Erythroblast (primary cell): ENCODE measurements at regions not wholly inside any gene's neighbourhood (a gene's known extent, or its start where the extent isn't known, plus 50 kb on each side); places are given as distances from the start of the nearest gene placed in this dataset.
A peak's percentile ranks its signal among the peaks of the same experiment; 100 is the strongest.

ENCODE experiments used
- DNase-seq, 2 experiments: peaks; one replicate each; lab custom pipeline; 2025; lab: John Stamatoyannopoulos, UW
- GATA1 ChIP-seq: IDR thresholded peaks from 2 replicates; pipeline ENCODE4 v1.6.1; 2011; ENCODE audit warnings: low read depth, mild to moderate bottlenecking, control low read depth, low read length, moderate library complexity
- POLR2A ChIP-seq: IDR thresholded peaks from 2 replicates; pipeline ENCODE4 v1.6.1; 2011; ENCODE audit warnings: mild to moderate bottlenecking, low read length

DNA sequence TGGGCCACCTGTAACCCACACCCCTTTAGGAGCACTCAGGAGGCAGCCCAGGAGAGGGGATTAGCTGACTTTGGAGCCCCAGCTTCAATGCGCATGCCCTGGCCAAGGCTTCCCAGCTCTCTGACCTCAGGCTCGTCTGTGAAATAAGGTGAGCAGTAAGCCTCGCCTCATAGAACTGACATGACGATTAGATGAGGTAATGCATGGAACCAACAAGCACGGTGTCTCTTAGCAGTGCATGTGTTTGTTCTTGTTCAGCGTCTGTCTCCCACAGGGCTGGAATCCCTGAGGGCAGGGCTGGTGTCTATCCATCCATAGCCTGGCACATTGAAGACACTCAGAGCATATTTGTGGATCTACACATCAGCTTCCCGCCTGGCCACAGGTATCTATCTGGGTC, 415.4 kb downstream of the MN1 start:
- no peak for TF ChIP-seq GATA1
- TF ChIP-seq POLR2A: no peak
- no peak for DNase-seq

DNA sequence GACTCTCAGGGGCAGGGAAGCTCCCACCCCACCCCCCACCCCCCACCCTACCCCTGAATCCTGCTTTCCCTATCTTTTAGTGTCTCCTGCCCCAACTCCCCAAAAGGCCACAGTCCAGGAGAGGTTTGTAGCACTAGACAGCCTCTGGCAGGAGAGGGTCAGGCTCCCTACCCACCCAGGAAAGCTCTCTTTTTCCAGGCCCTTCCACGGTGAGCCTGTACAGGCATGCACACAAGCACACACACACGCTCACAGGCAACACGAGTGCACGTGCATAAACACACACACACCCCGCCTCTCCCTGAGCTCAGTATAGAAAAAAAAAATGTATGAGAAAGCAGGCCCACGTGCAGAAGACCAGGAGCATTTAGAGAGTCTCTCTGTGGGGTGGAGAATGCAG, 414.0 kb downstream of the MN1 start:
- DNase-seq: no peak
- TF ChIP-seq POLR2A (no peak), GATA1 (no peak)

DNA sequence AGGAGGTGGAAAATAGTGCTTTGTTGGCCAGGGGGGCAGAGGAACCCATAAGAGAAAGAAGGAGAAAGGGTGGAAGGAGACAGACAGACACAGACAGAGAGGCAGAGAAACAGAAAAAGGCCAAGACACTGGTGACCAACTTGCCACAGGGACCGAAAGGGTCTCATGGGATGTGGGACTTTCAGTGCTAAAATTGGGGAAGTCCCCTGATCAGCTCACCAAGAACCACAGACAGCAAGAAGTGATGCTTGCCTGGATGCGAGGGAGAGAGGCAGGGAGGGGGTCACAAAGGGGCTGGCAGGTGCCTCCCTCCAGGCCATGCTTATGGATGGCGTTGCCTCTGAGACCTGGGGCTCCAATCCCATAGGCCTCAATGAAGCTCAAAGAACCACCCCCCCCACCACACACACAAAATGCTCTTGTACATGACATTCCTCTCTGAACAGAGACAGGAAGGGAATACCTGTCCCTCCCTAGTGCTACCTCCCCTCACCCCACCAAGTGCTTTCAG, 413.4 kb downstream of the MN1 start:
- no peak for TF ChIP-seq POLR2A
- no peak for TF ChIP-seq GATA1

DNA sequence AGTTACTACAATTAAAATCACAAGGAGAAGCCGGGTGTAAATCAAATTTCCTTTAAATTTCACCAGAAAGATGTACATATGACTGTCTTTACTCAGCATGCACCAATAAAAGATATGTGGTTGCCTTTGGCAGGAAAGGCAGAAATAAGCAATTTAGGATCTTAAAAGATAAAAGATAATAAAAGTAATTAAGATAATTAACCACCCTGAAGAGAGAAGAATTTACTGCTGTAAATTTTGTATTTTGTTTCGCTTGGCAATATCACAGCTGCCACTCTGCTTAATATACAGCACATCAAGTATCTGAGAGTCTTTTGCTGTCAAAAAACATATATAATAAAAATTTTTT, 411.9 kb downstream of the MN1 start:
- TF ChIP-seq GATA1: no peak
- TF ChIP-seq POLR2A: no peak
- DNase-seq: no peak

More for the DNA sequence above, 413.4 kb downstream of the MN1 start:
- DNase-seq: no peak

DNA sequence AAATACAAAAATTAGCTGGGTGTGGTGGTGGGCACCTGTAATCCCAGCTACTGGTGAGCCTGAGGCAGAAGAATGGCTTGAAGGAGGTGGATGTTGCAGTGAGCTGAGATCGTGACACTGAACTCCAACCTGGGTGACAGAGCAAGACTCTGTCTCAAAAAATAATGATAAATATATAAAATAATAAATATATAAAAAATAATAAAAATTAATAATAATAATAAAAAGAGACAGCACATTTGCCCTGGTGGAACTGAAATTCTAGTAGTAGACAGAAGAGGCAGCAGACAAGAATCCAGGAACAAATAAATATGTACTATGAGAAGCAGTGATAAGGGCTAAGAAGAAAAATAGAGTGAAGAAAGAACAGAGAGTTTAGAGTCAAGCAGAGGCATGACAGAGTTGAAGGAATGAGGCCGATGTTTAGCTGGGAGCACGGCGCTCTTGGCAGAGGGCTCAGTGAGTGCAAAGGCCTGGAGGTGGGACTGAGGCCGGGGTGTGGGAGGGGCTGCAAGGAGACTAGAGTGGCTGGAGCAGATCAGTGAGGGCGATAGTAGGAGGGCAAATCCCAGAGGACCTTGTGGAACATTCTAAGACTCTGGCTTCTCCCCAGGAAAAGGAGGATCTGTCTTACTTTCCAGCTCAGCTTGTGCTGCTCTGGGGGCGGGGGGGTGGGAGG, 410.3 kb downstream of the MN1 start:
- no peak for DNase-seq
- TF ChIP-seq POLR2A (no peak), GATA1 (no peak)

DNA sequence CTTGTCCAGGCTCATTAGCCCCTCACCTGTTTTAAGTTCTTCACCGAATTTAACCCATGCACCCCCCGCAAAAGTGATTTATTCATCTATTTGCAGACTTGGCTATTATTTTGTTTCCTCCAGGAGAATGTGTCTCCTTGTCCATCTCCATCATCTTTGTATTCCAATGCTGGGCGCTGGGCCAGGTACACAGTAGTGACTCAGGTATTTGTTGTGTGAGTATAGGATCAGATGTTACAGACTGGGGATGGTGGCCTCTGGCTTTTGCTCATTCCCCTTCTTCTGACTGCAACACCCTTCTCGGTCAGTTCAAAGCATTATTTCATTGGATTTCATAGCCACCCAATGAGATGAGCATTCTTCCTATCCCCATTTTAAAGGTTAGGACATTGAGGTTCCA, 408.2 kb downstream of the MN1 start:
- TF ChIP-seq POLR2A: no peak
- no peak for TF ChIP-seq GATA1
- no peak for DNase-seq

DNA sequence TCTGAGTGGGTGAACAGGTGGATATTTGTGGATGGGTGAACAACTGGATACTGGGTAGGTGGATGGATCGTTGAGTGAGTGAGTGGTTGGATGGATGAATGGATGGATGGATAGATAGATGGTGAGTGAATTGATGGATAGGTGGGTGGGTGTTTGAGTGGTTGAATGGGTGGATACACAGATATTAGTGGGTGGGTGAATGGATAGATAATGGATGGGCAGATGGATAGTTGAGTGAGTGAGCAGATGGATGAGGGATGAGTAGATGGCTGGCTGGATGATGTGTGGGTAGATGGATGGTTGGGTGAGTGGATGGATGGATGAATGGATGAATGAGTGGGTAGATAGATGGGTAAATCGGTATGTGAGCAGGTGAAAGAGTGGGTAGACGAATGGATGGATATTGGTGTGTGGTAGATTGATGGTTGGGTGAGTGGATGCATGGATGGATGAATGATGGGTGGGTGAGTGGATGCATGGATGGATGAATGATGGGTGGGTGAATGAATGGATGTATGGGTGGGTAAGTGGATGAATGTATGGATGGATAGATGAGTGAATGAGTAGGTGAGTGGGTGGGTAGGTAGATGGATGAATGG, 406.7 kb downstream of the MN1 start:
- no peak for DNase-seq

DNA sequence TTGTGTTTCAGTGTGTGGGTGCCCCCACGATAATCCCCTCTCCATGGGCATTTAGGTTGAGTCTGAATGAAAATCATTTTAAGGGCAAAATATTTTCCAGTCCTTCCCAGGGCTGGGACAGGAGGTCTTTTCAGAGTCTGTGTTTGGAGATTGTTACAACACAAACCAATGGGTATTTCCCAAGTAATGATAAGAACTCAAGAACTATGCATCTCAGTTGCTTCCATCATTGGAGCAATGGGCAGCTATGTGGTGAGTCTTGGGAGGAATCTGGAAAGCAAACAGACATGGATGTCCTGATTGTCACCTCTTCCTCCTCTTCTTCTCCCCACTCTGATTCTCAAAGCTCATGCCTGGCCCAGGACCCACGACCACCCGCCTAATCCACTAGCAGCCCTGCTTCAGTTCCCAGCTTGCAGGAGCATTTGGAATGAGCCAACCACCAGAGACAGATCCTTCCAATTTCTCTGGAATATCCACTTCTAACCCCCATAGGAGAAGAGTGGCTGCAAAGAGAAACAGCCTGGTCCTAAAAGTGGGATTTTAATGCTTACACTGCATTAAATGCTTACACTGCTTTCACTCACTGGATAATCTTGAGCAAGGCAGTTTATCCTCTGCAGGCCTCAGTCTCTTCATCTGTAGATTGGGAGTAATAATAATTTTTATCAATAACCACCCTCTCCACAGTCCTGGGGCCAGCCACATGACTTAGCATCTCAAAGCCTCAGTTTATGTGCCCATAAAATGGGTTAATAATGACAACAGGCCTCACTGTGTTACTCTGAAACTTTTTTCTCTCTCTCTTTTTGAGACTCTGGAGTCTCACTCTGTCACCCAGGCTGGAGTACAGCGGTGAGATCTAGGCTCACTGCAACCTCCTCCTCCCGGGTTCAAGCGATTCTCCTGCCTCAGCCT, 404.3 kb downstream of the MN1 start:
- no peak for DNase-seq
- TF ChIP-seq GATA1 (no peak), POLR2A (no peak)

More for the DNA sequence above, 406.7 kb downstream of the MN1 start:
- TF ChIP-seq GATA1: no peak
- TF ChIP-seq POLR2A: no peak

DNA sequence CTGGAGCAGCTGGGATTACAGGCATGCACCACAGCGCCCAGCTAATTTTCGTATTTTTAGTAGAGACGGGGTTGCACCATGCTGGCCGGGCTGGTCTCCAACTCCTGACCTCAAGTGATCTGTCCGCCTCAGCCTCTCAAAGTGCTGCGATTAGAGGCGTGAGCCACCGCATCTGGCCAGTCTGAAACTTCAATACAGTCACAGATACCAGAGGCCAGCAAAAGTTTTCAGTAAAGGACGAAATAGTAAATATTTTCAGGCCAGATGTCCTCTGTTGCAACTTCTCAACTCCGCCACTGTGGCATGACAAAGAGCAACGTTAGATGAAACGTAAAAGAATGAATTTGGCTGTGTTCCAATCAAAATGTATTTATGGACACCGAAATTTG, 403.6 kb downstream of the MN1 start:
- TF ChIP-seq POLR2A: no peak
- no peak for TF ChIP-seq GATA1
- no peak for DNase-seq

DNA sequence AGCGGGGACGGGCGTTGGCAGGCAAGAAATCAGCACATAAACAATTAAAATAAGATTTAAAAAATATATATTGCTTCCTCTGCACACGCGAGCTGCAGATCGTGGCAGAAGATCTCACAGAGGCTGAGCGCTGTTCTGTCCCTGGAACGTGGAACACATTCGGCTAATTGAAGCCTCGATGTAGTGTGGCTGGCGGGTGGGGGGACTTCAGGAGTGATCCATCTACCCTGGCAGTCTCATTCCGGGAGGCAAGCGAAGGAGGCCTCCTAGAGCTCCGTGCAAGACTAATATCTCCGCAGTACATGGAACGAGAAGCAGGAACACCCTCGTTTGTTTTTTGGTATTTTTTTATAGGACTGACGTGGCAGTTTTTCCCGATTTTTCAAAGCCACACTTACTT, 402.4 kb downstream of the MN1 start:
- TF ChIP-seq GATA1: no peak
- TF ChIP-seq POLR2A: no peak
- DNase-seq: no peak

DNA sequence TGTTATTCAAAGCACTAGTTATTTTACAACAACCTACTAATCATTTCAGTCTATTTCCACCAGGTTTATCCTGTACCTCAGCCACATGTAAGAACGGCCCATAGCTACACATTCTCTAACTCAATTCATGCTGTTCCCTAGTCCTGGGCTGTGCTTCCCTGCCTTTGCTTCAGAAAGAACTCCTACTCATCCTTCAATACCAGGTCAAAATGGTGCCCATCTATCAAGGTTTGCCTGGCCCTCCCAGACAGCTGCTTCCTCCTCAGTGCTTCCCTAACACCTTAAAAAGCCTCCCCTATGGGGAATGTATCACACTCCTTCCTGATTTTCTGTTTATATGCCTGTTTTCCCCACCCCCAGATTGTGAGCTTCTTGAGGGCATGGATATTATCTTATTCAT, 400.7 kb downstream of the MN1 start:
- DNase-seq: no peak
- TF ChIP-seq POLR2A (no peak), GATA1 (no peak)

DNA sequence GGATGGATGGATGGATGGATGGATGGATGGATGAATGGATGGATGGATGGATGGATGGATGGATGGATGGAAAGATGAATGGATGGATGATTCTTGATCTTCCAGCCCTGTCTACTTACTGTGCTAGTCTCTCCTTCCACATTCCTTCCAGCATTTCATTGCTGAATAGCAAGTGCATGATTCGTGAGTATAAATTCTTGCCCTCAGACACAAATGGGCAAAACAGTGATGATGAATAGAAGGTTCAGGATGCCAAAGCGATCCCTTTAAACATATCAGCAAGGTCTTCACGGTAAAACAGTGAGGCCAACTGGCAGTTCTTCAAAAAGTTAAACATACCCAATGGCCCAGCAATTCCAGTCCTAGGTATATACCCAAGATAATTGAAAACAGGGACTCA, 400.2 kb downstream of the MN1 start:
- TF ChIP-seq GATA1 (no peak), POLR2A (no peak)
- DNase-seq: no peak

DNA sequence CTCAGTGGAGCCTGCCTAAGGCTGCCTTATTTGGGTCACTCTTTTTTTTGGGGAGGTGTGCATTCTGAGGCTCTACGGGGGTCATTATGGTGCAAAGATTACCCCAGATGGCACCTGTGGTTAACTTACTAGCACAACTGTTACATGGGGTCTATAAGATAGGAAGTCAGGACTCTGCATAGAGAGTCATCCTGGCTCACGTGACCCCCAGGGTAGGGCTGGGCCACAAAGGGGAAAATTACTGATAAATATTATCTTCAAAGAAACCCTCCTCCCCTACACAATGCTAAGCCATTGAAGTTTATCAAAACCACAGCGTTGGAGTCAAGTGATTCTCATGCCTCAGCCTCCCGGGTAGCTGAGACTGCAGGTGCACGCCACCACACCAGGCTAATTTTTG, 397.1 kb downstream of the MN1 start:
- no peak for TF ChIP-seq GATA1
- TF ChIP-seq POLR2A: no peak
- DNase-seq: peak; percentile 18 to 77
